GM12801 (cell line): ENCODE measurements at regions not wholly inside any gene's neighbourhood (a gene's known extent, or its start where the extent isn't known, plus 50 kb on each side); places are given as distances from the start of the nearest gene placed in this dataset.

Experiments
- CTCF ChIP-seq: IDR thresholded peaks from one replicate; pipeline ENCODE4 v1.5.1; 2011; ENCODE audit warnings: control low read depth; ENCODE audit not compliant: insufficient read length; ENCODE audit errors: extremely low read depth

GRCh38 chr4:179441596-179441995, 1999.4 kb upstream of the AGA start:
- no peak for TF ChIP-seq CTCF

GRCh38 chr4:179447308-179447707, 2005.1 kb upstream of the AGA start:
- no peak for TF ChIP-seq CTCF

- no peak for TF ChIP-seq CTCF
Measured at GRCh38 chr4:179465131-179465797, 2023.0 kb upstream of the AGA start.

- no peak for TF ChIP-seq CTCF
Measured at GRCh38 chr4:179467878-179468277, 2025.6 kb upstream of the AGA start.

- no peak for TF ChIP-seq CTCF
Measured at GRCh38 chr4:179472164-179472563, 2029.9 kb upstream of the AGA start.

GRCh38 chr4:179478608-179479007, 2036.4 kb upstream of the AGA start:
- TF ChIP-seq CTCF: no peak

GRCh38 chr4:179485781-179486180, 2043.5 kb upstream of the AGA start:
- no peak for TF ChIP-seq CTCF
